NK-92 treated with Interleukin-12 subunit alpha and Interleukin-12 subunit beta, amount 100 ng/mL, for 24 hours (cell line): ENCODE measurements at regions not wholly inside any gene's neighbourhood (a gene's known extent, or its start where the extent isn't known, plus 50 kb on each side); places are given as distances from the start of the nearest gene placed in this dataset.

Experiments
- DNase-seq: peaks from one replicate; lab custom pipeline; 2025; lab: John Stamatoyannopoulos, UW

DNA sequence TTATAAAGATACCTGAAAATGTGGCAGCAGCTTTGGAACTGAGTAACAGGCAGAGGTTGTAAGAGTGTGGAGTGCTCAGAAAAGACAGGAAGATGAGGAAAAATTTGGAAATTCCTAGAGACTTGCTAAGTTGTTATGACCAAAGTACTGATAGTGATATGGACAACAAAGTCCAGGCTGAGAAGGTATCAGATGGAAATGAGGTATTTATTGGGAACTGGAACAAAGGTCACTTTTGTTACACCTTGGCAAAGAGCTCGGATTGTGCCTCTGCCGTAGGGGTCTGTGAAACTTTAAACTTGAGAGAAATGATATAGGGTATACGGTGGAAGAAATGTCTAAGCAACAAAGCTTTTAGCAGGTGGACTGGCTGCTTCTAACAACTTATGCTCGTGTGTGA, 419.9 kb downstream of the PCDH17 start:
- no peak for DNase-seq

DNA sequence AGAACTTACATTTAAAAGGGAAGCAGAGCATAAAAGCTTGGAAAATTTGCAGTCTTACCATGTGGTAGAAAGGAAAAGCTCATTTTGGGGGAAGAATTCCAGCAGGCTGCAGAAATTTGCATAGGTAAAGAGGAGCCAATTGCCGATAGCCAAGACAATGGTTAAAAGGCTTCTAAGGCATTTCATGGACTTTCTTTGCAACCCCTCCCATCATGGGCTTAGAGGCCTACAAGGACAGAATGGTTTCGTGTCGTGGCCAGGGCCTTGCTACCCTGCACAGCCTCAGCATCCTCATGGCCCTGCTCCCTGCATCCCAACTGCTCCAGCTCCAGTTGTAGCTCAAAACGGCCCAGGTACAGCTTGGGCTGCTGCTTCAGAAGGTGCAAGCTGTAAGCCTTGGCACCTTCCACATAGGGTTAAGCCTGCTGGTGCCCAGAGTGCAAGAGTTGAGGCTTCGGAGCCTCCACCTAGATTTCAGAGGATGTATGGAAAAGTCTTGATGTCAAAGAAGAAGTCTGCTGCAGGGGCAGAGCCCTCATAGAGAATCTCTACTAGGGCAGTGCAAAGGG, 420.3 kb downstream of the PCDH17 start:
- DNase-seq, result no peak

DNA sequence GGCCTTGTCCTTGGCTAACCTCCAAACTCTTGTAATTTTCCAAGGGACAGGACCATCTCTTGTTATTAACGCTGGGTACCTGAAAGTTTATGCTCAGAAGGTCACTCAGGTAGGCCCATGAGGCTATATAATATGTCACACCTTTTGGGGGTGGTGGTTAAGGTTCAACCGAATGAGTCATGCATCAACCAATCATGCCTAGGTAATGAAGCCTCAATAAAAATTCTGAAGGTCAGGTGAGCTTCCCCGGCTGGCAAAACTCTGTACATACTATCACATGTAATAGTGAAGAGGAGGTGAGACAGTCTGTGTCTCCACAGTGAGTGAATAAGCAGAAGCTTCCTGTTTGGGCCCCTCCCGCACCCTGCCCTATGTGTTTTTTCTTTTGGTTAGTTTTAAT, 424.9 kb downstream of the PCDH17 start:
- no peak for DNase-seq

DNA sequence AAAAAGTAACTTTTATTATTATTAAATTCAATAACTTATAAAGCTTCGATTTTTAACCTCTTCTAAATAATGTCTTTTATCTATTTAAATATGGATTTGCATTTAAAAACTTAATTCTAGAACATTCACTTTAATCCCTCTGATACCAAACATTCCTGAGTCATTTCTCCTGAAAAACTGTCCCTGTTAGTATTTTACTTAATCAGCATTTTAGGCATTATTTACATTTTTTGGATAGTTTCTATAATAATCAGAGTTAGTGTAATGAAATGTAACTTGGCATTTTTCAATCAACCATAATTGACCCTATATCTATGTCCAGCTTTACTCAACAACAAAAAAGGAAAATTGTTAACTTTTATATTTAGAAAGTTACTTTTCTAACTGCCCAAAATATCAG, 428.1 kb downstream of the PCDH17 start:
- no peak for DNase-seq

DNA sequence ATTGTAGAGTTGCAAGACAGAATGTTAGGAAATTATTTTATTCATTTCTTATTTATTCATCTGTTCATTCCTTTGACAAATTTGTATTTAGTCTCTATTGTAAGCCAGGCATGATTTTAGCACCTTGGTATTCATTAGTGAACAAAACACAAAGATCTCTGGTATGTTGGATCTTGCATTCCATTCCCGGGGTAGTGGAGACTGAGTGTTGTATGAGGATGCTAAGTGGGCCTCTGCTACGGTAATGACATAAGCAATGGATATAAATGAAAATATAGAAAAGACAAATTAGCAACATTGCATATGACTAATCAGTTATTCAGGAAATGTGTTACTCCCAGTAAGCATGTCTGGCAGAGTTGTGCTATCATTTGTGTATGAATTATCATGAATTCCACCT, 449.3 kb downstream of the PCDH17 start:
- DNase-seq, result no peak

DNA sequence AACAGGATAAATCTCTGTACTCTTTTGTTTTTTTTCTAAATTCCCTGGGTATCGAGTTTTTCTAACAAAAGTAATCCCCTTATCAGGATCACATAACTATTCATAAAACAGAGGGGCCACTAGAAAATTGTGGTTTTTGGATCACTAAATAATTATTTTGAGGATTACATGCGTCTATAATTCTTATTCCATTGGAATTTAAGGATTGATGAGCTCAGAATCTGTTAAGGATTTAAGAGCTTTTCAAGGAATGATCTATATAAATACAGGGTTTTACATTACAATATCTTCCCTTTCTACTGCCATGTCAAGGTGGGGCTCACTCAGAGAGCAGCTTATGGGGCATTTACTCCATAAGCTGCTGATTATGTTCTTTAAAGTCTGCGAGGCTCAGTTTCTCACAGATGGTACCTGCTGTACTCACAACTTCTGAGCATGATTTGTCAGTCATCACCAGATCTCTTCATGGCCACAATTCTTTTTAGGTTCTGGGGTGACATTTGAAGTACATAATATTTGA, 449.8 kb downstream of the PCDH17 start:
- DNase-seq, result no peak

DNA sequence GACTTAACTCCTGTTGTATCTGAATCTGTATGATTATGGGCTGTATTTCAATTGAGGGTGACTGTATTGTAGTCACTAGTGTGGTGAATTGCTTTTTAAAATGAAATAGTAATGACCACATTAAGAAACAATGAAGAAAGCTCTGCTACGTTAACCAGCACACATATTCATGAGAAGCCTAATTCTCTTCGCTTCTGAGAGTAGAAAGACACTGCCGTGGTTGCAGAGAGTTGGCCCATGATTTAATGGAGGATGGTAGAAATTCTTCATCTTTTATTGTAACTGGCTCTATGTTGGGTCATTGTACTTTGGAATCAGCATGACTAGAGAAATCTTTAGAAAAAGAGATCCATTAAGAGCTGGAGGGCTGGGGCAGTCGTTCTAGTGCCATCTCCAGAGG, 451.5 kb downstream of the PCDH17 start:
- DNase-seq, result no peak

DNA sequence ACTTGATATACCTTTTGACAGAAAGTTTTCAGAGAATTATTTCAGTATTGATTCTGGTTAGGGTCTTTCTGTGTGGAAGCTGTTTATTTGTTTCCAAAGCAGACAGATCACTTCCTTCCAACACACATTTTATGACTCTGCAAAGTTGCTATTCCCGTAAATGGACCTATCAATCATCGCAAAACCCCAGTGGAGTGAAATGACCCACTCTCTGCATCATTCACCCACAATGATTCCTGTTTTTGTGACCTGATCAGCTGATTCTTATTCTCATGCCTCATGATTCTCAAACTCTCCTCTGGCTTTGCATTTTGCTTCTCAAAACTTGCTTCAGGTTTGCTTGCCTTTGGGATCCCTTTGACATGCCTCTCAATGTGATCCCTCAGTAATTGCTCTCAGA, 453.7 kb downstream of the PCDH17 start:
- no peak for DNase-seq

DNA sequence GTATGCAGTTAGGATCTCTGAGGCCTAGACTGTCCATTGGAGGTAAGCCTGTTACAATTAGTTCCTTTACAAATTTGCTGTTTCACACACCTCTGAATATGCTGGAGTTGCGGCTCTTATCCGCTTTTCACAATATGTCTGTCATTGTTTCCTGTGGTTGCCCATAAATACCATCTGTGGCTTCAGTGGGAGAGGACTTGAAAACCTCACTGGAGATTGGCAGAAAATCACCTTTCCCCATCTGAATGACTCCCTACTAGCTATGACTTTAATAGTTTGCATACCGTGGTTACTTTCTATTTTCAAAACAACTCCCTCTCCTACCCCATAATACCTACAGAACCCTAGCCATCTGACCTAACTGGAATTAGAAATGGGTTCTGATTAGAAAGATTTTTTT, 454.3 kb downstream of the PCDH17 start:
- DNase-seq, result no peak

DNA sequence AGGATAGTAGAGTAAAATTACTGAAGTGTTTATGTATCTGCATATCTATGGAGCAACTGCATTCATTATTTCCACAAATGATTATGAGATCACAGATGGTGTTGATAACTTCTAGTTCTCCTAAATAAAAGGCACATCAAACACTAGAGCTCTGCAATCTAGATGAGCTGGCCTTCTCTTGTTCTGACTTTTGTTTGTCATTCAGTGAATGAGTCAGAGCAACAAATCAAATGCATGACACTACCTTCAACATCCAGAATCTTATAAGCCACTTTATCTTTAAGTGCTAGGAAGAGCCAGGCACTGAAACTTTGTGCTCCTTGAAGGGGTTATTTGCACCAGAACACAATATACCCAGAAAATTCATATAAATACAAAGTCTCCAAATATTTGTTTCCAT, 456.0 kb downstream of the PCDH17 start:
- no peak for DNase-seq

DNA sequence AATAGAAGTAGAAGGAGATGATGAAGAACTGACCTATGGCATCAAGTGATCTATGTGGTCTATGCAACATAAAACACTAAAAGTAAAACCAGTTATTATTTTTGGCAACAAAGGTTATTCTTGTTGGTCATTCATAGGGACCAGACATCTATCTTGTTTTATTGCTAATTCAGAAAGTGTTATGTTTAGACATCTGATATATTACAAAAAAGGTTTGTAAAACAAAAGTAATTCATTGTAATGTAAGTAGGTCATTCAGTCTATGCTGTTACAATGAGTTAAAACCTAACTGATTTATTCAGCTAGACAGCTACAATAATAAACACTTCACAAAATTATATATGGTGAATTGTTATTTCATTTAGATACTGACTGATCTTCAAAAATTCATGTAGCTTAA, 461.9 kb downstream of the PCDH17 start:
- DNase-seq, result no peak

DNA sequence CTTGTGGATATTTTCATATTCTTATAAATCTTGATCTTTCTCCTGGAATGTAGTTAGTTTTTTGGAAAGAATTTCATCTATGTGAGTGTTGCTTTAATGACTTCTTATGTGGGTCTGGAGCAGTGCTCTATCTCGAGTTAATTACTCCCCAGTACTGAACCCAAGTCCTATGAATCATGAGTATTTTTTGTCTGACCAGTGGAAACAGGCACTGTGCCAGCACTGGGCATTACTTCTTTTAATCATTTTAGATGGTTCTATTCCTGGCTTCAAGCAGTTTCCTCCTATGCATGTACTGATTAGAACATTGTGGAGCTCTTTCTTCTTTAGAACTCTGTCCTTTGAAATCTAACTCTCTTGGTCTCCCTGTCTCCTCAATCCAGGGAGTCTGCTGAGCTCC, 466.3 kb downstream of the PCDH17 start:
- DNase-seq, result no peak

DNA sequence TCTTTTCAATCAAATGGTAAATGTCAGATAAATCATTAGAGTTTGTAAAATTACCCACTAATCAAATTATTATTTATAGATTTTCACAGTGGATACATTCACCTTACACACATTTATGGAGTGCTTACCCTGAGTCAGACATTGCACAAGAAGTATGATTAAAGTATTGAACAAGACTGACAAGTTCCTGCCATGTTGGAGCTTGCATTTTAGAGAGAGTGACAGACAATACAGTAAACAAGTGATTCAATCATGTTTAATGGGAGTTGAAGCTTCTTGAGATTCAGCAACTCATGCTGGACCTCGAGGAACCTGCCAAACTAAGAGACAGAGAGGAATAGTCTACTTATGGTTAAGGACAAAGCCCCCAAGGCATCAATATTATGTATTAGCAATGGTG, 487.8 kb downstream of the PCDH17 start:
- DNase-seq, result no peak

DNA sequence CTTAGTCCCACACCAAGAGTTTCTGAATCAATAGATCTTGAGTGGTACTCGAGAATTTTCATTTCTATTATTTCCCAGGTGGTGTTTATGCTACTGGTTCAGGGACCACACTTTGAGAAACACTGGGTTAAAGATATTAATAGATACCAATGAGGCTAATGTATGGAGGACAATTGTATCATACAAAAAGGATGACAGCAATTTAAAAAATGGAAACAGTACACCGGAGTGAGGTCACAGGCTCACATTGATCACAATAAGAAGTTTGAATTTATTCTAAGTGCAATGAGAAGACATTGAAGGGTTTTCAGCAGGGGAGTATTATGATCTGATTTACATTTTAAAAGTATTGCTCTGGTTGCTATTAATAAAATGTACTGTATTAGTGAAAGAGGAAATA, 488.3 kb downstream of the PCDH17 start:
- DNase-seq, result no peak

DNA sequence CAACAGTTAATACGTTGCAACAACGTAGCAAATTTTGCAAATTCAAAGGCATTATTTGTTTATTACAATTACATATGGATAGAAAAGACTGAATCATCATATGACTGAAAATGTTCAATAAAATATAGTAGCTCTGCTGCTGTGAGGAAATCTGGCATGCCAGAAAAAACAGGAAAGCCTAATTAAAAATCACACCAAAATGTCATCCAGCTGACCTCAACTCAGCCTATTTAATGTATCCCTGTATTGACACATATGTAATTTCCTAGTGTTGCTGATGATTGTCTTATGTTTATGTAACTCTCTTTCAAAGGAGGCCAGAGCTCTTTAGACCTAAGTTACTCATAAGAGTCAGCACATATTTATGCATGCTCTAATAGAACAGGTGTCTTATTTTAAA, 495.0 kb downstream of the PCDH17 start:
- no peak for DNase-seq

DNA sequence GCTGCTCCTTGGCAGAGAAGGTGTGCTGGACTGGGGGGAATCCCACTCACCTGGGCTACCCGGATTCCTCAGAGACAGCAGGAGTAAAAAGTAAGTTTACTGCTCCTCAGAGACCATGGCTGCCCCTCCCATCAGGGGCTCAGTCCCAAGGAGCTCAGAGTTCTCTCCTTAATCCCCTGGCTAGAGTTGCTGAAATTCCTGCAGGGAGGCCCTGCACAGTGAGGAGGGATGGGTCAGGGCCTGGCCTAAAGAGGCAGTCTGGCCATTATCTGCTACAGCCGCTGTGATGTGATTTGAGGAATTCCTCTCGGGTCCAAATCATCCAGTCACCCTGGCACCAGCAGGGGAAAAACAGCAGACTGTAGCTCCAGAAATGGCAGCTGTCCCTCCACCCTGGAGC, 502.5 kb downstream of the PCDH17 start:
- DNase-seq, result no peak

DNA sequence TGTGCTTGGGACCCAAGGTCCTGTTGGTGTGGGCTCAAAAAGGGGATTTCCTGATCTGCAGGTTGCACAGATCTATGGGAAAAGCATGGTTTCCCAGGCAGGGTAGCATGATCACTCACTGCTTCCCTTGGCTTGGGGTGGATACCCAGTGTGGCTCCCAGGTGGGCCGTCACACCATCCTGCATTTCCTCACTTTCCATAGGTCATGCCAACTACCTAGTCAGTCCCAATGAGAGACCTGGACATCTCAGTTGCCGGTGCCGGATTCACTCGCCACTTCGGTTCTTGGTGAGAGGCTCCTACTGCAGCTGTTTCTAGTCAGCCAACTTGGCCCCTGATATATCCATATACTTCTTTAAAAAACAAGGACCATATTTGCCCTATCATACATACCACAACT, 503.0 kb downstream of the PCDH17 start:
- DNase-seq, result no peak

DNA sequence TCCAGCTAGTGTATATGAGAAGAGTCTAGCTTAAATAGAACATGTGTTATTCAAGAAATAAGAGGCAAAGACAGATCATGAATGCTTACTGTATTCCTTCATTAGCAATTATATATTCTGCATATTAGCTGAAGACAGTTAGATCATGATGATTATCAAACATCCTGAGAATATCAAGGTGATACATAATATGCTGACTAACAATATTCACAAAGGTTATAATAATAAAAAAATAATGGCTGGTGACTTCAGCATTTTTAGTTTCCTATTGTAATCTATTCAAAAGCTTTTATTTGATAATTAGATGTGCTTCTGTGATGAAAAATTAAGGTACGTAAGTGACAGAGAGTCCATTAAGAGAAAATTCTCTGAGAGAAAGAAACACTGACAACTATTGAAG, 511.4 kb downstream of the PCDH17 start:
- DNase-seq, result no peak

DNA sequence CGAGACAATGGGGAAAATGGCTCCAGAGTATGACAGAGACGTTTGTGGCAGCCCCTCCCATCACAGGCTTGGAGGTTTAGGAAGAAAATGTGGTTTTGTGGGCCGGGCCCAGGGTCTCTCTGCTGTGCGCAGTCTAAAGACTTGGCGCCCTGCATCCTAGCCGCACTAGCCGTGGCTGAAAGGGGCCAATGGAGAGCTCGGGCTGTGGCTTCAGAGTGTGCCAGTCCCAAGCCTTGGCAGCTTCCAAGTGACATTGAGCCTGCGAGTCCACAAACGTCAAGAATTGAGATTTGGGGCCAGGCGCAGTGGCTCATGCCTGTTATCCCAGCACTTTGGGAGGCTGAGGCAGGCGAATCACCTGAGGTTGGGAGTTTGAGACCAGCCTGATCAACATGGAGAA, 513.1 kb downstream of the PCDH17 start:
- no peak for DNase-seq

DNA sequence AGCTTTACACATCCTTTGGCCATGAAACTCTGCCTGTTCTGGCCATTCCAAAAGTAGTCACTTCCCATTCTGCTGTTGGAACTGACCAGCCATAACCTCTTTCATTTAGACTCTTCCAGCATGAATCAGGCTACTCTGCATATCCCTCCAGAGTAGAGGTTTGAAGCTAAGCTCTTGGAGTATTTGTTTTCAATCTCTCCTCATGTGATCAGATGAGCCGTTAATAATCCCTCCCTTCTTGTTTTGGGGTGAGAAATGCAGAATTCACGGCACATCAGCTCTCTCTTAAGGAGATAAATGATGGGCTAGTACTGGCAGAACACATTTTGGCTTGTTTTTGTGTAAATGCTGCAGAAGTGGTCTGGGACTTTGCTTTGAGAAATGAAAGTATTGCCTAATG, 519.9 kb downstream of the PCDH17 start:
- no peak for DNase-seq

DNA sequence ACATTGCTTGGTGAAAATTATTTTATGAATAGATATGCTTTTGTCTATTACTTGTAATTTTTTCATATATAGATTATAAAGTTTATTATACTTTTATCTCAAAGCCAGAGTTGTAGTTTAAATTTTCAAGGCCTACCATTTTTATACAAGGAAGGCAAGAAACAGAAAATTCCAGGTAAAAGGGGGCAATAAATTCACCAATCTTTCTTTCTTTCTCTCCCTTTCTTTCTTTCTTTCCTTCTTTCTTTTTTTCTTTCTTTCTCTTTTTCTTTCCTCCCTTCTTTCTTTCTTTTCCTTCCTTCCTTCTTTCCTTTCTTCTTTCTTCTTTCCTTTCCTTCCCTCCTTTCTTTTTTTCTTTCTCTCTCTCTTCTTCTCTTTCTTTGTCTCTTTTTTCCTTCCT, 529.4 kb downstream of the PCDH17 start:
- DNase-seq, result no peak

DNA sequence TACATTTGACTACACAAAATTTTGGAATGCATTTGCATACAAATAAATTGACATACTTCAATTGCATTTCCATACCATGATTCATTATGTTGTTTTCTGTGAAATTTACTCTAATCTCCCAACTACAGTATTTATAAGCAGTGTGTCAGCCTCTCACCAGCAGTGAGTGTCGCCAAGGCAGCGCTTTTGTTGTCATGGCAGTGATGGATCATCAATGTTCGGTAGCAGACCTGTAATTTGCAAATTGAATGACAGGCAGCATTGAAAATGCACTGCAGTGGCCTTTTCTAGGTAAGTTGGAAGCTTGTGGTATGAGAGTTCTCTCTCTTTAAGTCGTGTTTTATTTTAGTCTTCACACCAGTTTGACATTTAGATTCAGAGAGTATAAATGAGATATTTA, 534.1 kb downstream of the PCDH17 start:
- no peak for DNase-seq

DNA sequence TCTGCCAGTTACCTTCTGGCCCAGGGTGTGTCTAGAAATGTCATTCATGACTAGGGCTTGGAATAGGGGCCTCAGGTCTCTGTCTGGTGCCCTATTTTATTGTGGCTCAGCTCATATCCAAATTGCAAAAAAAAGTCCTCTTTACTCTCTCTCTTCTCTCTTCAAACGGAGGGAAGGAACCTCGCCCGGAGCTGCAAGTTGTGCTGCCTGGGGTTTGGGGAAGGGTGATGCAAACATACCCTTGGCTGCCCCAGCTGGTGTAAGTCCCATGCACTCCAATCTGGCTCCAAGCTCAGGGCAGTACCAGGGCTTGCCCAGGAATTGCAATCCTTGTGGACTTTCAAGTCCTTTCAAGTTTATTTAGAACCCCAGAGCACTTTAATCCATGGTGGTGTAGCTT, 549.6 kb downstream of the PCDH17 start:
- no peak for DNase-seq

DNA sequence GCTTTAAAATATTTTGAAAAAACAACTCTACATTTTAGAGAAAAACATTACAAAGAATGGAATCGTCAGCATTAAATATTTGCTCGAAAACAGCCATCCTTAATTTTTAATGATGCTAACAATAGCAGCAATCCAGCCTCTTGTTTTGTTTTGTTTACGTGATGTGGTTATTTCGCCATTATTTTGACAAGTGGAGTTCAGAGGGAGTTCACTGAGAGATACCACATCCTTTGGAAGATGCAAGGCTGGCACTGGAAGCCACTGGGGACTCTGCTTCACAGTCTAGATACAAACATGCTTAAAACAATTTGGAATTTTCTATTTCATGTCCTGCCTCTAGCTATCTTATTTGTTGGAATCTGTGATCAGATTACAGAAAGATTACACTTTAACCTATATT, 556.3 kb downstream of the PCDH17 start:
- no peak for DNase-seq

DNA sequence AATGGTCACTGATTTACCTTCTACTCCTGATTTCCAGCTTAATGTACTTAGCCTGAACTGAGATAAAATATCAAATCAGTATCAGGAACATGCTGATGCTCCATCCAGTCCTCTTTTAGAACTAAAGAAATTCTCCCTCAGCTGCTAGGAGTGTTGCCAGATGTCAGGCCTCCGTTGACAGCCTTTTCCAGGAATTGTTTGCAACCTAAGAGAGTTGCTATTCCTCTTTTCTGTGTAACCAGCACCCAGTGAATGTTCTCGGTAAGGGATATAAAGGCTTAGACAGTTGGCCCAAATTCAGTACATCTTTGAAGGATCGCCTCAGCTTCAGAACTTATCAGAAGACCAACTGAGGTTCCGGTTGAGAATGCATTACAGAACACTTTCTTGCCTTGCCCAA, 559.0 kb downstream of the PCDH17 start:
- DNase-seq, result no peak
